GM18951 (cell line): ENCODE measurements at regions not wholly inside any gene's neighbourhood (a gene's known extent, or its start where the extent isn't known, plus 50 kb on each side); places are given as distances from the start of the nearest gene placed in this dataset.

ENCODE experiments used
- POLR2A ChIP-seq: IDR thresholded peaks from 4 replicates; pipeline ENCODE4 v1.6.1; 2011; ENCODE audit warnings: mild to moderate bottlenecking; ENCODE audit not compliant: insufficient read length, insufficient read depth; ENCODE audit errors: extremely low read depth
- in situ Hi-C: fragments of 300-500 bp; cut with MboI; formaldehyde crosslinking; loops from one replicate; pipeline ENCODE4 v1.12.0; 2022; ENCODE audit warnings: low sequenced_read_pairs, mixed read lengths, inconsistent platforms; ENCODE audit not compliant: unreplicated experiment

DNA sequence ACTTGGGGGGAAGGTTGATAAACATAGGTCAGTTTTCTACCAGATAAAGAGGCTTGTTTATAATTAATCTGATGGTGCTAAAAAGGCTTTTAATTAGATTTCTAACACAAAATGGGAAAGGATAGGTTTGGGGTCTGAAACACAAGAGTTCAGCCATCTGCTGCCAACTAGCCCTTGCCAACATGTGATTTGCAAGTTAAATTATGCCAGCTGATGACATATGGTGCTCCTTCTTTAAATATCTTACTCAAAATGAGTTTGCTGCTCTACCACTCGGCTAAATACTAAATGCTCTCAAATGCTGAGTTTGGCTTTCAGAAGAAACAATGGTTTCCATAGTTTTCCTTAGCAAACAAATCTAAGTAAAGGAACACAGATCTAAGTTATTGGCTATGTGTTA, 557.8 kb upstream of the CCDC54 start:
- TF ChIP-seq POLR2A, result no peak
- in situ Hi-C loops, result no loop called here

DNA sequence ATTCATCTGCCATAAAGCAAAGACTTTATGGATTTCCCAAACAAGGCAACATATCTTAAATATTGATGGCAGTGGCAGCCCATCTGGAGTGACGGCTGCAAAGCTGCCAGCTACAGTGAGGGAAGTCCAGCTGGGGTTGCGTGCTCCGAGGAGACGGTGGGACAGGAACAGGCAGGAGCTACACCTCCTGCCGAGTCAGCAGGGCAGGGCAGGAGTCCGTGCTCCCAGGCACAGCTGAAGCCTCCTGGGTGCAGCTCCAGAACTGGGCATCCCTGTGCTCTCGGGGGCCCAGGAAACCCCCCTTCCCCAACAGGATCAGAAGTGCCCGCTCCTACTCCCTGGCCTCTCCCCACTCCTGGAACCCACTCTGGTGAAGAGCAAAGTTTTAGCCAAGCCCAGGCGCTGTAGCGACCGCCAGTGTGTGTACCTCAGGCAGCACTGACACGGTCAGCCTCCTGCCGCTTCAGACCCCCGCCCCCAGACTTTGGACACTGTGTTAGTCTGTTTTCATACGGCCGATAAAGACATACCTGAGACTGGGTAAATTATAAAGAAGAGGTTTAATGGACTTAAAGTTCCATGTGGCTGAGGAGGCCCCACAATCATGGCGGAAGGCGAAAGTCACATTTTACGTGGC, 556.4 kb upstream of the CCDC54 start:
- no peak for TF ChIP-seq POLR2A
- in situ Hi-C loops, result no loop called here

DNA sequence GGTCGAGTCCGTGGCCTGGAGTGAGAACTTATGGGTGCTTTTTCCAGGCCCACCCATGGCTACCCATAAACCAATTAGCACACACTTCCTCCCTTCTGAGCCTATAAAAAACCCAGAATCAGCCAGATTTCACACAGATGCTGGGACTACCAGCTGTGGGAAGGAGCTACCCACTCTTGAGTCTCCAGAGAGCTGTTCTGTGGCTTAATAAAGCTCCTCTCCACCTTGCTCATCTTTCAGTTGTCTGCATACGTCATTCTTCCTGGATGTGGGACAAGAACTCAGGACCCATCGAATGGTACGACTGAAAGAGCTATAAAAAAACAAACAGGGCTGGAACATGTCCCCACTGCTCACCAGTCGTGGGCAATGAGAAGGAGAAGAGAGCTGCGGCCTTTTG, 555.4 kb upstream of the CCDC54 start:
- in situ Hi-C loops, result no loop called here
- TF ChIP-seq POLR2A, result no peak

DNA sequence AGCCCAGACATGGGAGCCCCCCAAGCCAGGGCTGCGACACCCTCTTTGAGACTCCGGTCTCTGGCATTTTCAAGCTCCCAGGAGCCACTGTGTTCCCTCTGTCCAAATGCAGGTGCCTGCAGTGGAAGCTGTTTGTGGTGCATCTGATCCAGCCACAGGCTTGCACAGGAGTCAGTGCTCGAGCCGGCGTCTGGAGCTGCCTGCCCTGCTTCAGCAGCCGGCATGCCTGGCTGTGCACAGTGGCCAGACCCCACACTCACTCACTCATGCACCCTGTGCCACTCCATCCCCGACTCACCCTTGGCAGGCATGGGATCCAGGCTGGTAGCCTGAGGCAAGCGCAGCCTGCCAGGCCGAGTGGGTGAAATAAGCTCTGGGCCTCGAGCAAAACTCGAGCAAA, 555.0 kb upstream of the CCDC54 start:
- in situ Hi-C loops, result no loop called here
- no peak for TF ChIP-seq POLR2A

DNA sequence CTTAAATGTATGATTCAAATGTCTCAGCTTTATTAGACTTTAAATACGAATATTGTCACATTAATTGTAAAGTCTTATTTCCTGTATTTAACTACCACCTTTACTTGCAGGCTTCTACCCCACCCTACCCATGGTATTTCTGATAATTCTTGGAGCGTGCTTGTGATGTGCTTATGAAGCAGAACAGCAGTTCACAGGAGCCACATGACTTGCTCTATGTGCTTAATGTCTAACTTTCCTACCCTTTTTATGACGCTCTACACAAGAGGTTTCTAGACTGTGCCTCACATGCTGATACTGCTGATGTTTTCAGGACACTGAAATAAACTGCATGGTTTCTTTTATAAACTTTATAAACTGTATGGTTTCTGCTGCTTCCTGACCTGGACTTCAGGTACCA, 553.5 kb upstream of the CCDC54 start:
- in situ Hi-C loops, result no loop called here
- TF ChIP-seq POLR2A, result no peak

DNA sequence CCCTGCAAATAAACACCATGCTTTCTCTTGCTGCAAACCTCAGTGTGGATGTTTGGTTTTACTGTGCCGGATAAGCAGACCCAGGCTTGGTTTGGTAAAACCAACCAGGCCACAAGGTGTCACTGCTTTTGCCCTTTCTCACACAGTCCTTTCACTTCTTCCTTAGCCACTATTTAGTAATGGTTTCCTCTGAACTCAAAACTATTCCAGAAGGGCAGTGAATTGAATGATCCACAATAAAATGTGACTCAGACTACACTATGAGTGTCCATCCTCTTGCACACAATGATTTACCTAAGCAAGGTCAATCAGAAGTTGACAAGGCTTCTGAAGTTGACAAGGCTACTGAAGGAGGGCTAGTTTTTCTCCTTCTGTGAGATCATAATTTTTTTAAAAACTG, 552.4 kb upstream of the CCDC54 start:
- no peak for TF ChIP-seq POLR2A
- in situ Hi-C loops, result no loop called here

DNA sequence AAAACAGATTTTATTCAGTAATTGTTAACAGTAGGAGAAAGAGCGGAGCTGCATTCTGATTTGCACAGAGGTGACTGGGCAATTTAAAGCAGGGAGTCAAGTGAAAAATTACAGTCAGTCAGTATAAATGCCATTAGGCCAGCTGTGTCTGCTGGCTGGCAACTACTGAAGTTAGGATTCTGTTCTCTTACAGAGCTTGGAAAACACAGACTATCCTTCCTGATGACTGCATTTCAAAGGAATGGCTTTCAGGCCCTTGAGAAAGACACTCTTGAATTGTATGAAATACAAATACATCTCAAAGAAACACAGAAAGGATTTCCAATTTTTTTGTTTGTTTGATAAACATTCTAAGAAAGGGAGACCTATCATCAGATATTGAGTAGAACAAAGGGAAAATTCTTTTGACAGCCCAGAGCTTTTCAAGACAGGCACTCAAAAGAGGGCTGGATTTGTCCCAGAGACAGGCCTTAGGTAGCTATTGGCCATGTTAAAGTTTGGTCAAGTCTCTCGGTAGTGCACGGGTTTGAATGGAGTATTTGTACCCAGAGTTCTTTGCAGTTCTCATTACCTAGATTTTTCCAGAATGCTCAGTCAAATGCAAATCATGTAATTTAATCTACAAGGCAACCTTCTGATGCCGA, 551.2 kb upstream of the CCDC54 start:
- in situ Hi-C loops, result no loop called here
- no peak for TF ChIP-seq POLR2A

DNA sequence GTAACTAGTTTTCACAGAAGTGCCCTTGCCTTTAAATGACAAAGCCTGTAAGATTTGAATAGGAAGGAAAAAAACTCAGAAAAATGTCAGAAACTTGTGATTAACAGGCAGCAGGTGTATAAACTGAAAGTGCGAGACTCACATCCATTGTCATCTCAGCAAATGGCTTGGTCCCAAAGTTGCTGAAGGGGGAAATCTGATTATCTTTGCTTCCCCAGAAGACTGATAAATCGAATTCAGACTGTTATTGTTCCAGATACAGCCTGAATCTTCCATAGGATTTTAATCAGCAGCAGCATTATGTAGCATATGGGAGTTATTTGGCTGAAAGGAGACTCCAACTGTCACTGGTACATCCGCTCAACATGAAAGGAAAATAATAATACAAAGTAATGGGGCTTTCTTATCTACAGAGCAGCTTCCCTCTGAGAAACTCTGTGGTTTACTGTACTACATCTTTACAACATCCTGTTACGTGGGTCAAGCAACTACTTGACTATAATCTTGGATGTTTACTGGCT, 550.4 kb upstream of the CCDC54 start:
- in situ Hi-C loops, result no loop called here
- TF ChIP-seq POLR2A, result no peak

DNA sequence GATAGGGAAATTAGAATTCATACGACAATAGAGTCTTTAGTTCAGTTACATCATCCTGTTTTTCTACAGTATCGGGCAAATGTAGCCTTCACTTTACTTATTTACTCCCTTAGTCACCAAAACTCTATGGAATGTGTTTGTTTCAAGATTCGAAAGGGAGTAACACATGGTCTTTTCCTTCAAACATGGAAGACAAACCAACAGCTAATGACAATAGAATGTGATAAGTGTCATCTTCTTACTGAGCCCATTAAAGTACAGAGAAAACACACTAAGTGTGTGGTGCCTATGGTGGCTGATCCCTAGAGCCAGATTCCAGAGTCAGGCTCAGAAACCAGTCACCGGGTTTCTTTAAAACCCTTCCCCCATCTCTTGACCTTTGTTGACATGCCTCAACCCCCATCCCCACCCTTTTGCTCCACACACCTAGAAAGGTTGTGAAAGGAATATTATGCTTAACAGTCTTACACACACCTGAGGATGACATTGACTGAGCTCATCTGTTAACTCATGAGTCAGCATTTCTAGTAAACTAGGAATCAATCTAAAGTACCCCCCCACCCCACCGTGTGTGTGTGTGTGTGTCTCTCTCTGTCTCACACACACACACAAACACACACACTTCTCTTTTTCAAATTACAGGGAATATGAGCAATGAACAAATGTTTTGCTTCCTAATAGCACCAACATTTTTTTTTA, 549.6 kb upstream of the CCDC54 start:
- no peak for TF ChIP-seq POLR2A
- in situ Hi-C loops, result no loop called here

DNA sequence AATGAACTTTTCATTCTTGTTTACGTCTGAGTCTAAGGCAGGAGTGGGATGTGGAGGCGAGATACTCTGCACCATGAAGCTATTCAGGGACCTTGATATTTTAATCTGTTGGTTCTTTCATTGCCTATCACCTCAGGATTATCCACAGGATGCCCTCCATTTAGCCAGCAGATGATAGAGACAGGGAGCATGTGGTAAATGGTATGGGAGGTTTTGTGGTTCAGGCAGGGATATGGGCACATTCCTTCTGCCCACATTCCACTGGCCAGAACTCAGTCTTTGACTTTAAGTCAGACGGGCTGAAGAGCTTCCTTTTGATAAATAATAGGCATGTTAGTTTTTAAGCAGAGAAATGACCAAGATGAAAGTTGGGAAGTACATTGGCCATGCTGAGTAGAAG, 548.0 kb upstream of the CCDC54 start:
- in situ Hi-C loops, result no loop called here
- TF ChIP-seq POLR2A, result no peak

DNA sequence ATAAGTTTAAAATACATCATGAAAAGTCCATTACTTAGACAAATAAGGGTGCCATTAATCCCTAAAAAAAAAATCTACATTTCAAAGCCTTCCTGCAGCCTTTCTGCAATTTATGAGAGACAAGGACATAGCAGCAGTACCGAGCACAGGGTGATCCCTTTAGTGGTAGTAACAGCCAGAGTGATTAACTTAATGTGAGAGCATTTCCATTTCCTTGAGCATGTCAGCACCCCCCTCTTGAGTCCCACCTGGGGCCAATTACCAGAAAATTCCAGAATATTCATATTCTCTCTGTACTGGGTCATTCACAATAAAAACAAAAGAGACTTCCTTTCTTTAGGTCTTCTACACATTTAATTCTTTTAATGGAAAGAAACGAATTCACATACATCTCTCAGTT, 546.9 kb upstream of the CCDC54 start:
- TF ChIP-seq POLR2A, result no peak
- in situ Hi-C loops, result no loop called here

DNA sequence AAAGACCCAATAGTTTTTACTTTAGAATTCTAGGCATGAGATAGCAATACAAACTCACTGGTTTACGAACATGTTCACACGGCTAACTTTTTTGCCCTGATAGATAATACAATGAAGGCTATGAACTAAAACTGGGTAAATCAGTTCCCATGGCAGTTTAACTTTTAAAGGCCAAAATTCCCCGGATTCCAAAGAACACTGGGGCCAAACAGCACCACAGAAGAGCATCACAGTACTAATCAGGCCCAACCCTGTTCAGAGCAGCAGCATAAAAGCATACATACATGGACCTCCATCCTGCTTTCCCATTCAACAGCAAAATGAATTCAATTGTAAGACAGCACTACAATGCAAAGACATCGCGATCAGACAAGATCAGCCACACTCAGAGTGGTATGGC, 540.3 kb upstream of the CCDC54 start:
- in situ Hi-C loops, result no loop called here
- no peak for TF ChIP-seq POLR2A

DNA sequence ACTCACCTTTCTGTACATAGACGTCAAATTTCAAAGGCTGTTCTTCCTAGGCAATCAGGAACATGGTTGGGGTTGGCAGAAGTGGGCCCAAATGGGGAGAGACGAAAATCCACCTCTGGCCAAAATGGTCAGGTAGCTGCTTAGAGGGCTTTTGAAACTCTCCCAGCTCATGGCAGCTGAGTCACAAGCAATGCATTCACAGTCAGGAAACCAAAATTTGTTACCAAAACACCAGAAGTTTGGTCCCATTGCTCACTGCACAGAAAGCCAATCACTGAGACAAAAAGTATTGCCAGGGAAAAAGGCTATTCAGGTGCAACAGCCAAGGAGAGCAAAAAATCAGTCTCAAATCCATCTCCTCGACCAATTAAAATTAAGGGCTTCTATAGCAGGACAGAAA, 539.6 kb upstream of the CCDC54 start:
- in situ Hi-C loops, result no loop called here
- no peak for TF ChIP-seq POLR2A
